GM23338 (cell line): ENCODE measurements at regions not wholly inside any gene's neighbourhood (a gene's known extent, or its start where the extent isn't known, plus 50 kb on each side); places are given as distances from the start of the nearest gene placed in this dataset.

Experiments used
- ATAC-seq: fragments of 200-7000 bp; cut with Tn5 transposase; 3 replicates; pipeline ENCODE4 v1.9.1; 2020
- DNase-seq: peaks from one replicate; pipeline ENCODE4 v3.0.0-alpha.2; 2015; ENCODE audit warnings: low spot score
- H2AFZ ChIP-seq: fragments of 200-600 bp; sonication (generic); 2 replicates; pipeline ENCODE4 v1.8.0; 2016; ENCODE audit warnings: antibody characterized with exemption, mild to moderate bottlenecking, moderate library complexity
- H3F3A ChIP-seq: fragments of 200-600 bp; sonication (generic); replicated peaks from 2 replicates; pipeline ENCODE4 v1.8.0; 2017; ENCODE audit warnings: antibody characterized with exemption, mixed run types, low read depth
- H3K27ac ChIP-seq: fragments of 200-600 bp; sonication (generic); 2 replicates; pipeline ENCODE4 v1.6.1; 2016; ENCODE audit warnings: low read depth
- H3K27me3 ChIP-seq: fragments of 200-600 bp; sonication (generic); 2 replicates; pipeline ENCODE4 v1.8.0; 2016; ENCODE audit warnings: mild to moderate bottlenecking, mixed run types, moderate library complexity; ENCODE audit not compliant: insufficient read depth
- H3K36me3 ChIP-seq: fragments of 200-600 bp; sonication (generic); 2 replicates; pipeline ENCODE4 v1.8.0; 2016; ENCODE audit warnings: mild to moderate bottlenecking; ENCODE audit not compliant: insufficient read depth
- H3K4me1 ChIP-seq: fragments of 200-600 bp; sonication (generic); 2 replicates; pipeline ENCODE4 v1.8.0; 2016; ENCODE audit warnings: mild to moderate bottlenecking, moderate library complexity; ENCODE audit not compliant: insufficient read depth
- H3K4me2 ChIP-seq: fragments of 200-600 bp; sonication (generic); 2 replicates; pipeline ENCODE4 v1.7.1; 2017; ENCODE audit warnings: mixed run types
- H3K4me3 ChIP-seq: fragments of 200-600 bp; sonication (generic); 2 replicates; pipeline ENCODE4 v1.6.1; 2016; ENCODE audit warnings: mixed run types
- H3K79me2 ChIP-seq: fragments of 200-600 bp; sonication (generic); replicated peaks from 2 replicates; pipeline ENCODE4 v1.8.0; 2017; ENCODE audit warnings: mild to moderate bottlenecking; ENCODE audit not compliant: insufficient read depth
- H3K9me2 ChIP-seq: fragments of 200-600 bp; sonication (generic); 2 replicates; pipeline ENCODE4 v1.8.0; 2017; ENCODE audit not compliant: insufficient read depth
- H4K20me1 ChIP-seq: fragments of 200-600 bp; sonication (generic); replicated peaks from 2 replicates; pipeline ENCODE4 v1.8.0; 2017; ENCODE audit warnings: mild to moderate bottlenecking; ENCODE audit not compliant: insufficient read depth
- H3K27ac Mint-ChIP-seq: 2 replicates; pipeline ENCODE4 v1.8.0; 2020; ENCODE audit warnings: inconsistent platforms, mild to moderate bottlenecking, moderate library complexity, mixed read lengths
- H3K27me3 Mint-ChIP-seq: 3 replicates; pipeline ENCODE4 v1.8.0; 2022; ENCODE audit warnings: low read depth, mild to moderate bottlenecking, moderate library complexity, mixed read lengths, inconsistent platforms; ENCODE audit not compliant: insufficient read depth, poor library complexity
- H3K36me3 Mint-ChIP-seq: 3 replicates; pipeline ENCODE4 v1.8.0; 2021; ENCODE audit warnings: low read depth, mild to moderate bottlenecking, inconsistent platforms, moderate library complexity, mixed read lengths
- H3K4me1 Mint-ChIP-seq: 3 replicates; pipeline ENCODE4 v1.8.0; 2020; ENCODE audit warnings: mild to moderate bottlenecking, inconsistent platforms, mixed read lengths
- H3K4me3 Mint-ChIP-seq: 3 replicates; pipeline ENCODE4 v1.8.0; 2021; ENCODE audit warnings: moderate library complexity, mild to moderate bottlenecking, inconsistent platforms, mixed read lengths
- H3K9me3 Mint-ChIP-seq: 3 replicates; pipeline ENCODE4 v1.8.0; 2020; ENCODE audit warnings: moderate library complexity, mild to moderate bottlenecking, inconsistent platforms, mixed read lengths
- CREB1 ChIP-seq: fragments of 250-450 bp; sonication (Bioruptor Pico); IDR thresholded peaks from 2 replicates; pipeline ENCODE4 v1.5.0; 2020; ENCODE audit warnings: low read depth, mild to moderate bottlenecking, moderate library complexity
- EZH2 ChIP-seq: fragments of 200-600 bp; sonication (generic); IDR thresholded peaks from one replicate; pipeline ENCODE4 v1.8.0; 2017; ENCODE audit warnings: antibody characterized with exemption, mild to moderate bottlenecking, low read depth; ENCODE audit not compliant: unreplicated experiment
- EZH2phosphoT487 ChIP-seq: fragments of 200-600 bp; sonication (generic); IDR thresholded peaks from one replicate; pipeline ENCODE4 v1.8.1; 2018; ENCODE audit warnings: antibody characterized with exemption; ENCODE audit not compliant: unreplicated experiment
- JUNB ChIP-seq: IDR thresholded peaks from one replicate; pipeline ENCODE4 v1.6.1; 2016; ENCODE audit warnings: antibody characterized with exemption; ENCODE audit not compliant: unreplicated experiment
- NANOG ChIP-seq: IDR thresholded peaks from 2 replicates; pipeline ENCODE4 v1.6.1; 2016; ENCODE audit warnings: antibody characterized with exemption, borderline replicate concordance
- POLR2AphosphoS5 ChIP-seq: IDR thresholded peaks from 2 replicates; pipeline ENCODE4 v1.6.1; 2016; ENCODE audit warnings: antibody characterized with exemption, low read depth
- STAT1 ChIP-seq: IDR thresholded peaks from one replicate; pipeline ENCODE4 v1.6.1; 2016; ENCODE audit warnings: antibody characterized with exemption; ENCODE audit not compliant: unreplicated experiment
- ZNF114 ChIP-seq: fragments of 250-450 bp; sonication (Bioruptor Pico); IDR thresholded peaks from 2 replicates; pipeline ENCODE4 v1.5.0; 2020; ENCODE audit warnings: mild to moderate bottlenecking, moderate library complexity
- ZNF331 ChIP-seq: fragments of 250-450 bp; sonication (Bioruptor Pico); IDR thresholded peaks from 2 replicates; pipeline ENCODE4 v1.5.0; 2020; ENCODE audit warnings: low read depth, mild to moderate bottlenecking, moderate library complexity
- TF ChIP-seq, protein P1 (sequence below), 2 experiments: fragments of 200-600 bp in 1 of 2; sonication (generic) in 1 of 2; conservative IDR thresholded peaks; 2 replicates each; pipeline versions ENCODE4 v1.5.1 to v1.6.1; 2016 to 2017; ENCODE audit warnings: antibody characterized with exemption in 2 of 2, low read depth in 2 of 2, mild to moderate bottlenecking in 2 of 2, moderate library complexity in 1 of 2
- TF ChIP-seq, protein P2 (sequence below): IDR thresholded peaks from one replicate; pipeline ENCODE4 v1.6.1; 2018; ENCODE audit warnings: antibody characterized with exemption; ENCODE audit not compliant: unreplicated experiment
- TF ChIP-seq, protein P3 (sequence below): IDR thresholded peaks from 2 replicates; pipeline ENCODE4 v1.6.1; 2016; ENCODE audit warnings: antibody characterized with exemption
- TF ChIP-seq, protein P4 (sequence below): fragments of 250-450 bp; sonication (Bioruptor Pico); IDR thresholded peaks from 2 replicates; pipeline ENCODE4 v1.5.0; 2020; ENCODE audit warnings: mild to moderate bottlenecking, moderate library complexity

DNA sequence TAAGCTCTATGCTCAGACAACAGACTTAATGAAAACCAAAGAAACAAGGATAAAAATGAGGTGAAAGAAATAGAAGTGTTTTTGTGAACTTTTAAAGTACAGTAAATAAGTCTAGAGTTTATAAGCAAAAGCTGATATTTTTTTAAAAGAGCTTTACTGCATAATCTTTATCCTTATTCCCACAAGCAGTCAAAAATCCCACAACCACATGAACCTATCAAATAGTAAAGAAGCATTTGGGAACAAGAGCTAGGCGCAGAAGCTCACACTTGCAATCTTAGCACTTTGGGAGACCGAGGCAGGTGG is 103.8 kb upstream of the TJP1 start:
- DNase-seq (no peak), ATAC-seq (no peak)
- Histone ChIP-seq H3K4me1 (peaks cover 24% of the 10 kb centered on the region), H3K27ac (no peak overlapping the region), H2AFZ (no peak overlapping the region), H3K27me3 (no peaks in the 10 kb centered on the region), H3K36me3 (no peaks in the 10 kb centered on the region), H3K9me2 (no peaks in the 10 kb centered on the region), H3F3A (no peaks in the 10 kb centered on the region), H4K20me1 (no peaks in the 10 kb centered on the region), H3K4me2 (no peak overlapping the region), H3K79me2 (no peaks in the 10 kb centered on the region), H3K4me3 (no peak overlapping the region)
- TF ChIP-seq, protein P1, sequence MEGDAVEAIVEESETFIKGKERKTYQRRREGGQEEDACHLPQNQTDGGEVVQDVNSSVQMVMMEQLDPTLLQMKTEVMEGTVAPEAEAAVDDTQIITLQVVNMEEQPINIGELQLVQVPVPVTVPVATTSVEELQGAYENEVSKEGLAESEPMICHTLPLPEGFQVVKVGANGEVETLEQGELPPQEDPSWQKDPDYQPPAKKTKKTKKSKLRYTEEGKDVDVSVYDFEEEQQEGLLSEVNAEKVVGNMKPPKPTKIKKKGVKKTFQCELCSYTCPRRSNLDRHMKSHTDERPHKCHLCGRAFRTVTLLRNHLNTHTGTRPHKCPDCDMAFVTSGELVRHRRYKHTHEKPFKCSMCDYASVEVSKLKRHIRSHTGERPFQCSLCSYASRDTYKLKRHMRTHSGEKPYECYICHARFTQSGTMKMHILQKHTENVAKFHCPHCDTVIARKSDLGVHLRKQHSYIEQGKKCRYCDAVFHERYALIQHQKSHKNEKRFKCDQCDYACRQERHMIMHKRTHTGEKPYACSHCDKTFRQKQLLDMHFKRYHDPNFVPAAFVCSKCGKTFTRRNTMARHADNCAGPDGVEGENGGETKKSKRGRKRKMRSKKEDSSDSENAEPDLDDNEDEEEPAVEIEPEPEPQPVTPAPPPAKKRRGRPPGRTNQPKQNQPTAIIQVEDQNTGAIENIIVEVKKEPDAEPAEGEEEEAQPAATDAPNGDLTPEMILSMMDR (conservative IDR thresholded peaks at IDR 0.05; ENCODE audit: low read depth in 2 of 2) = no peak
- TF ChIP-seq CREB1 (no peak), ZNF114 (no peak), STAT1 (no peak), NANOG (no peak), EZH2phosphoT487 (no peak), ZNF331 (CRISPR knock-in tag) (no peak), EZH2 (no peak), POLR2AphosphoS5 (no peak), JUNB (no peak)
- TF ChIP-seq, protein P2, sequence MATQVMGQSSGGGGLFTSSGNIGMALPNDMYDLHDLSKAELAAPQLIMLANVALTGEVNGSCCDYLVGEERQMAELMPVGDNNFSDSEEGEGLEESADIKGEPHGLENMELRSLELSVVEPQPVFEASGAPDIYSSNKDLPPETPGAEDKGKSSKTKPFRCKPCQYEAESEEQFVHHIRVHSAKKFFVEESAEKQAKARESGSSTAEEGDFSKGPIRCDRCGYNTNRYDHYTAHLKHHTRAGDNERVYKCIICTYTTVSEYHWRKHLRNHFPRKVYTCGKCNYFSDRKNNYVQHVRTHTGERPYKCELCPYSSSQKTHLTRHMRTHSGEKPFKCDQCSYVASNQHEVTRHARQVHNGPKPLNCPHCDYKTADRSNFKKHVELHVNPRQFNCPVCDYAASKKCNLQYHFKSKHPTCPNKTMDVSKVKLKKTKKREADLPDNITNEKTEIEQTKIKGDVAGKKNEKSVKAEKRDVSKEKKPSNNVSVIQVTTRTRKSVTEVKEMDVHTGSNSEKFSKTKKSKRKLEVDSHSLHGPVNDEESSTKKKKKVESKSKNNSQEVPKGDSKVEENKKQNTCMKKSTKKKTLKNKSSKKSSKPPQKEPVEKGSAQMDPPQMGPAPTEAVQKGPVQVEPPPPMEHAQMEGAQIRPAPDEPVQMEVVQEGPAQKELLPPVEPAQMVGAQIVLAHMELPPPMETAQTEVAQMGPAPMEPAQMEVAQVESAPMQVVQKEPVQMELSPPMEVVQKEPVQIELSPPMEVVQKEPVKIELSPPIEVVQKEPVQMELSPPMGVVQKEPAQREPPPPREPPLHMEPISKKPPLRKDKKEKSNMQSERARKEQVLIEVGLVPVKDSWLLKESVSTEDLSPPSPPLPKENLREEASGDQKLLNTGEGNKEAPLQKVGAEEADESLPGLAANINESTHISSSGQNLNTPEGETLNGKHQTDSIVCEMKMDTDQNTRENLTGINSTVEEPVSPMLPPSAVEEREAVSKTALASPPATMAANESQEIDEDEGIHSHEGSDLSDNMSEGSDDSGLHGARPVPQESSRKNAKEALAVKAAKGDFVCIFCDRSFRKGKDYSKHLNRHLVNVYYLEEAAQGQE = no peak
- TF ChIP-seq, protein P3, sequence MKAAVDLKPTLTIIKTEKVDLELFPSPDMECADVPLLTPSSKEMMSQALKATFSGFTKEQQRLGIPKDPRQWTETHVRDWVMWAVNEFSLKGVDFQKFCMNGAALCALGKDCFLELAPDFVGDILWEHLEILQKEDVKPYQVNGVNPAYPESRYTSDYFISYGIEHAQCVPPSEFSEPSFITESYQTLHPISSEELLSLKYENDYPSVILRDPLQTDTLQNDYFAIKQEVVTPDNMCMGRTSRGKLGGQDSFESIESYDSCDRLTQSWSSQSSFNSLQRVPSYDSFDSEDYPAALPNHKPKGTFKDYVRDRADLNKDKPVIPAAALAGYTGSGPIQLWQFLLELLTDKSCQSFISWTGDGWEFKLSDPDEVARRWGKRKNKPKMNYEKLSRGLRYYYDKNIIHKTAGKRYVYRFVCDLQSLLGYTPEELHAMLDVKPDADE = no peak
- TF ChIP-seq, protein P4, sequence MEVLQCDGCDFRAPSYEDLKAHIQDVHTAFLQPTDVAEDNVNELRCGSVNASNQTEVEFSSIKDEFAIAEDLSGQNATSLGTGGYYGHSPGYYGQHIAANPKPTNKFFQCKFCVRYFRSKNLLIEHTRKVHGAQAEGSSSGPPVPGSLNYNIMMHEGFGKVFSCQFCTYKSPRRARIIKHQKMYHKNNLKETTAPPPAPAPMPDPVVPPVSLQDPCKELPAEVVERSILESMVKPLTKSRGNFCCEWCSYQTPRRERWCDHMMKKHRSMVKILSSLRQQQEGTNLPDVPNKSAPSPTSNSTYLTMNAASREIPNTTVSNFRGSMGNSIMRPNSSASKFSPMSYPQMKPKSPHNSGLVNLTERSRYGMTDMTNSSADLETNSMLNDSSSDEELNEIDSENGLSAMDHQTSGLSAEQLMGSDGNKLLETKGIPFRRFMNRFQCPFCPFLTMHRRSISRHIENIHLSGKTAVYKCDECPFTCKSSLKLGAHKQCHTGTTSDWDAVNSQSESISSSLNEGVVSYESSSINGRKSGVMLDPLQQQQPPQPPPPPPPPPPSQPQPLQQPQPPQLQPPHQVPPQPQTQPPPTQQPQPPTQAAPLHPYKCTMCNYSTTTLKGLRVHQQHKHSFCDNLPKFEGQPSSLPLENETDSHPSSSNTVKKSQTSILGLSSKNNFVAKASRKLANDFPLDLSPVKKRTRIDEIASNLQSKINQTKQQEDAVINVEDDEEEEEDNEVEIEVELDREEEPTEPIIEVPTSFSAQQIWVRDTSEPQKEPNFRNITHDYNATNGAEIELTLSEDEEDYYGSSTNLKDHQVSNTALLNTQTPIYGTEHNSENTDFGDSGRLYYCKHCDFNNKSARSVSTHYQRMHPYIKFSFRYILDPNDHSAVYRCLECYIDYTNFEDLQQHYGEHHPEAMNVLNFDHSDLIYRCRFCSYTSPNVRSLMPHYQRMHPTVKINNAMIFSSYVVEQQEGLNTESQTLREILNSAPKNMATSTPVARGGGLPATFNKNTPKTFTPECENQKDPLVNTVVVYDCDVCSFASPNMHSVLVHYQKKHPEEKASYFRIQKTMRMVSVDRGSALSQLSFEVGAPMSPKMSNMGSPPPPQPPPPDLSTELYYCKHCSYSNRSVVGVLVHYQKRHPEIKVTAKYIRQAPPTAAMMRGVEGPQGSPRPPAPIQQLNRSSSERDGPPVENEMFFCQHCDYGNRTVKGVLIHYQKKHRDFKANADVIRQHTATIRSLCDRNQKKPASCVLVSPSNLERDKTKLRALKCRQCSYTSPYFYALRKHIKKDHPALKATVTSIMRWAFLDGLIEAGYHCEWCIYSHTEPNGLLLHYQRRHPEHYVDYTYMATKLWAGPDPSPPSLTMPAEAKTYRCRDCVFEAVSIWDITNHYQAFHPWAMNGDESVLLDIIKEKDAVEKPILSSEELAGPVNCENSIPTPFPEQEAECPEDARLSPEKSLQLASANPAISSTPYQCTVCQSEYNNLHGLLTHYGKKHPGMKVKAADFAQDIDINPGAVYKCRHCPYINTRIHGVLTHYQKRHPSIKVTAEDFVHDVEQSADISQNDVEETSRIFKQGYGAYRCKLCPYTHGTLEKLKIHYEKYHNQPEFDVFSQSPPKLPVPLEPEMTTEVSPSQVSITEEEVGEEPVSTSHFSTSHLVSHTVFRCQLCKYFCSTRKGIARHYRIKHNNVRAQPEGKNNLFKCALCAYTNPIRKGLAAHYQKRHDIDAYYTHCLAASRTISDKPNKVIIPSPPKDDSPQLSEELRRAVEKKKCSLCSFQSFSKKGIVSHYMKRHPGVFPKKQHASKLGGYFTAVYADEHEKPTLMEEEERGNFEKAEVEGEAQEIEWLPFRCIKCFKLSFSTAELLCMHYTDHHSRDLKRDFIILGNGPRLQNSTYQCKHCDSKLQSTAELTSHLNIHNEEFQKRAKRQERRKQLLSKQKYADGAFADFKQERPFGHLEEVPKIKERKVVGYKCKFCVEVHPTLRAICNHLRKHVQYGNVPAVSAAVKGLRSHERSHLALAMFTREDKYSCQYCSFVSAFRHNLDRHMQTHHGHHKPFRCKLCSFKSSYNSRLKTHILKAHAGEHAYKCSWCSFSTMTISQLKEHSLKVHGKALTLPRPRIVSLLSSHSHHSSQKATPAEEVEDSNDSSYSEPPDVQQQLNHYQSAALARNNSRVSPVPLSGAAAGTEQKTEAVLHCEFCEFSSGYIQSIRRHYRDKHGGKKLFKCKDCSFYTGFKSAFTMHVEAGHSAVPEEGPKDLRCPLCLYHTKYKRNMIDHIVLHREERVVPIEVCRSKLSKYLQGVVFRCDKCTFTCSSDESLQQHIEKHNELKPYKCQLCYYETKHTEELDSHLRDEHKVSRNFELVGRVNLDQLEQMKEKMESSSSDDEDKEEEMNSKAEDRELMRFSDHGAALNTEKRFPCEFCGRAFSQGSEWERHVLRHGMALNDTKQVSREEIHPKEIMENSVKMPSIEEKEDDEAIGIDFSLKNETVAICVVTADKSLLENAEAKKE (CRISPR knock-in tag) = no peak
- Mint-ChIP-seq H3K36me3 (no peaks in the 10 kb centered on the region), H3K27me3 (peaks cover 10% of the 10 kb centered on the region), H3K4me1 (peaks cover 29% of the 10 kb centered on the region), H3K27ac (no peak overlapping the region), H3K9me3 (no peaks in the 10 kb centered on the region), H3K4me3 (no peak overlapping the region)
